Activated T-cell treated with anti-CD3 and anti-CD28 coated beads, Interleukin-2, amount 50 U/mL, for 4 hours (primary cell): ENCODE measurements at regions not wholly inside any gene's neighbourhood (a gene's known extent, or its start where the extent isn't known, plus 50 kb on each side); places are given as distances from the start of the nearest gene placed in this dataset.

Source experiments
- ATAC-seq, 2 donors: fragments of 200-7000 bp; cut with Tn5 transposase; one replicate each; pipeline ENCODE4 v1.10.0; 2021
- DNase-seq: peaks from one replicate; pipeline ENCODE4 v3.0.0-alpha.2; 2020
- H3K27me3 Mint-ChIP-seq: one replicate; pipeline ENCODE4 v1.8.0; 2021; ENCODE audit warnings: low read depth, mixed read lengths
- H3K36me3 Mint-ChIP-seq: one replicate; pipeline ENCODE4 v1.8.0; 2022; ENCODE audit warnings: mixed read lengths; ENCODE audit not compliant: insufficient read depth
- H3K4me1 Mint-ChIP-seq: one replicate; pipeline ENCODE4 v1.8.0; 2021; ENCODE audit warnings: low read depth, mixed read lengths
- H3K4me3 Mint-ChIP-seq: one replicate; pipeline ENCODE4 v1.8.0; 2021; ENCODE audit warnings: mild to moderate bottlenecking, moderate library complexity, mixed read lengths
- H3K9me3 Mint-ChIP-seq: one replicate; pipeline ENCODE4 v1.8.0; 2021; ENCODE audit warnings: mixed read lengths

DNA sequence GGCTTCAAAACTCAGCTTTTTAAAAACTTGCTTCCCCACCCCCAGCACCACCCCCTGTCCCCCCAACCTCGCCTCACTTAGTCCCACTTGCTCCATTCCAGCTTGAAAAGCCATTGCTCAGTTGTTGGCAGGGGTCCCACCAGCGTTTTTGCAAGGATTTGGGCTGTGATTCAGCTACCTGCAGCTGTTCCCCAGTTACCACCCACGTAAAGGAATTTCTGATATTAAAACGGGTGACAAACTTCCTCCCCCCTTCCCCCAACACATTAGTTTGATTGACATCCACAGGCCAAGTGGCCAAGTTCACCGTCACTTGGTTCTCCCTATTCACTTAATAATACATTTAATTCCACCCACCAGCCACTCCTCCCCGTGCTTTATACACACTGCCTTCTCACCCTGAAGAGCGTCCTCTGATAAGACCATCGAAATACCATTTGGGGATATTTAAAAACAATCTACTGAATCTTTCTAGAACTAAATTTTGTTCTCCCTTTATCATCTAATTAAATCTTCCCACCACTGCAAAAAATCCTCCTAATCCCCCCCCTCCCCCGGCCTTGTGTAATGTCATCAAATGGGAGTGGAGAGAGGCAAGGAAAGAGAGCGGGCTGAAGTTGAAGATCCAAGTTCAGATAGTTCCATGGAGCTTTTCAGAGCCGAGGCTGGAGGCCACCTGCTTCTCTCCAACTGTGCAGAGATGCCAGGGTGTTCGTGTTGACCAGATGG lies 55.1 kb downstream of the SOX9 start:
- Mint-ChIP-seq H3K4me1 (no peaks in the 10 kb centered on the region), H3K27me3 (peaks cover 5% of the 10 kb centered on the region), H3K36me3 (no peaks in the 10 kb centered on the region), H3K4me3 (no peak overlapping the region), H3K9me3 (no peaks in the 10 kb centered on the region)
- ATAC-seq (no peak), DNase-seq (no peak)

DNA sequence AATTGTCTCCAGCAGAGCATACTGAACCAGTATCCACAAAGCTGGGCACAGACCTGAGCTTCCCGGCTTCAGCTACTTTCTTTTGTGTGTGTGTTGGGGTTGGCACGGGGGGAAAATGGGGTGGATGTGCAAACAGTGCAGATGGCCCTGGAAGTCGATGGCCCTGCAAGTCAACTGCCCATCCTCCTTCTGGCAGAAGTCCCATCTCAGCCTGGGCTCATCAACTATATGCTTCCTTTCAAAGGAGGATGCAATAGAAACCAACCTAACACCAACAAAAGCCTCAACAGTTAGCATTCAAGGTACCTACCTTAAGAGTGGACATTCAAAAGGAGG lies 55.7 kb downstream of the SOX9 start:
- Mint-ChIP-seq H3K27me3 (peaks cover 2% of the 10 kb centered on the region), H3K36me3 (no peaks in the 10 kb centered on the region), H3K4me3 (no peak overlapping the region), H3K4me1 (no peaks in the 10 kb centered on the region), H3K9me3 (peaks cover 3% of the 10 kb centered on the region)
- no peak for DNase-seq
- ATAC-seq = no peak

DNA sequence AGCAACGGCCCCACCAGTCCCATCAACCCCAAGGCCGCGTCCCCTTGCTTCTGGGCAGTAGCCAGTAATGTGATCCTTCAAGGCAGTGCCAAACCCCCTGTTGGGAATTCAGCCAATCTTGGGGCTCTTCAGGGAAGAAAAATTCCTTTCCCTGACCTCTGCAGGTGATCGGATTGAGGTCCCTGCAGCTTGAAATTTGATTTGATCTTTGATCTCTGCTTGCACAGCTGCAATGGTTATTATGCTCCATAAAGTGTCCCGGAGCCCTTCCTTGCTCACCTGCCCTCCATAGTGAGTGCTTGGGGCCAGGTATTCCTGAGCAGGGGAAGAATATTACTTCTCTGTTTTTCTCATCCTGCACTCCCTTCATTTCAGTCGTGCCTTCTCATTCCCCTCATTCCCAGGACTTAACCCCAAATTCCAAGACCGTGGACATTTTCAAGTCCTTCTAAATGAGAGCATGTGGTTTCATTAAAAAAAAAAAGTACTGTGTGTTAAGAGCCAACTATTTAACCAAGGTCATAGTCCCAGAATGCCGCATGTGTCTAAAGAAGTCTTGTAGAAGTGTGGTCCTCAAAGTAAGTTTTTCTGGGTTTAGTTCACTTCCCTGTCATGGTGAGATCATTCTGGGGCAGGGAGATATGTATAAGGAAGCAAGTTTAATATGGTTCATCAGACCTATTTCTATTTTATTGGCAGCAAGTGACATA lies 56.3 kb downstream of the SOX9 start:
- Mint-ChIP-seq H3K4me3 (no peak overlapping the region), H3K36me3 (no peaks in the 10 kb centered on the region), H3K27me3 (peaks cover 2% of the 10 kb centered on the region), H3K9me3 (peaks cover 3% of the 10 kb centered on the region), H3K4me1 (no peaks in the 10 kb centered on the region)
- DNase-seq (no peak), ATAC-seq (no peak)

GRCh38 chr17:72177738-72178137 lies 56.9 kb downstream of the SOX9 start:
- Mint-ChIP-seq H3K9me3 (peaks cover 3% of the 10 kb centered on the region), H3K36me3 (no peaks in the 10 kb centered on the region), H3K4me1 (no peaks in the 10 kb centered on the region), H3K4me3 (no peak overlapping the region), H3K27me3 (peaks cover 2% of the 10 kb centered on the region)
- ATAC-seq (no peak), DNase-seq (no peak)

DNA sequence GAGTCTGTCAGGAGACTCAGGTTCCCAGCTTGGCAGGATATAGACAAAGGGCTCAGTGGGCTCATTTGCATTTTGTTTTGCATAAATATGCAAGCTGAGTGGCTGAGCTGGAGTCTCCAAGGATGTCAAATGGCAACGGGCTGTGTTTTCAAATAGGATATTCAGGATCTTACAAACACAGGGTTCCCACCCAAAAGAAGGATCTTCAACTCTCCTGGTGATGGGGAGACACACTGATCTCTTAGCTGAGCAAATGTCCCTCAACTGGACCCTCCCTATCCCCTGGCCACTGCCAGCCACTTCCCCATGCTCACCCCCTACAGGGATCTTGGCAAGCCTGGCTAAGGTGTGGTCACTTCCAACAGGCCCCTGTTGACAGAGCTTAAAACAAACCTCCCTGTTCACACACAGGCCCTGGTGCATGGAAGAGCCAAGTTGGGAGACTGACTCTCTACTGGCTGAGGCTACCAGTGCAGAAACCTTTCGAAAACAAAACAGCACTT lies 61.6 kb downstream of the SOX9 start:
- no peak for DNase-seq
- Mint-ChIP-seq H3K4me1 (no peaks in the 10 kb centered on the region), H3K4me3 (no peak overlapping the region), H3K27me3 (no peaks in the 10 kb centered on the region), H3K36me3 (no peaks in the 10 kb centered on the region), H3K9me3 (peaks cover 3% of the 10 kb centered on the region)
- ATAC-seq = no peak

- Mint-ChIP-seq H3K4me1 (no peaks in the 10 kb centered on the region), H3K4me3 (no peak overlapping the region), H3K36me3 (no peaks in the 10 kb centered on the region), H3K27me3 (no peaks in the 10 kb centered on the region), H3K9me3 (peaks cover 3% of the 10 kb centered on the region)
- DNase-seq (no peak), ATAC-seq (no peak)
Observed at GRCh38 chr17:72183194-72183685, 62.4 kb downstream of the SOX9 start.

DNA sequence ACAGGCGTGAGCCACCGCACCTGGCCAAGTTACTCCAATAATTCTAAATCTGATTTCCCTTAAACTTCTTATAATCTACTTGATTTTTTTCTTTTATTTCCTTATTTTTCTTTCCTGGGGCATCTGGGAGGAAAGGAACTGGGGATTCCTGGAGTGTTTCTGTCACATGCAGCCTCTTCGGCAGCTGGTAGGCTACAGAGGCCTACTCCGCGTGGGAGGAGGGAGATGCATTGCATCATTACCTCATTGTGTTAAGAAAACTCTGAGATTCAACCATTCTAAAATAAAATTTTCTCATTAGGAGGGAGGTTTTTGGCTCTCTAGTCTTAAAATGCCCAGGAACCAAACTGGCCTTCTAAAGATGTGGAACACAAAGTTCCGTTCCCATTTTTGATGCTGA lies 64.0 kb downstream of the SOX9 start:
- no peaks in the 10 kb centered on the region for H3K27me3 Mint-ChIP-seq
- H3K36me3 Mint-ChIP-seq = no peaks in the 10 kb centered on the region
- DNase-seq (no peak), ATAC-seq (no peak)
- no peaks in the 10 kb centered on the region for H3K4me1 Mint-ChIP-seq
- no peak overlapping the region for H3K4me3 Mint-ChIP-seq
- peaks cover 3% of the 10 kb centered on the region for H3K9me3 Mint-ChIP-seq

- Mint-ChIP-seq H3K36me3 (no peaks in the 10 kb centered on the region), H3K27me3 (no peaks in the 10 kb centered on the region), H3K4me1 (no peaks in the 10 kb centered on the region), H3K9me3 (peaks cover 3% of the 10 kb centered on the region), H3K4me3 (no peak overlapping the region)
- DNase-seq (no peak), ATAC-seq (no peak)
Observed at GRCh38 chr17:72185564-72185963, 64.7 kb downstream of the SOX9 start.

DNA sequence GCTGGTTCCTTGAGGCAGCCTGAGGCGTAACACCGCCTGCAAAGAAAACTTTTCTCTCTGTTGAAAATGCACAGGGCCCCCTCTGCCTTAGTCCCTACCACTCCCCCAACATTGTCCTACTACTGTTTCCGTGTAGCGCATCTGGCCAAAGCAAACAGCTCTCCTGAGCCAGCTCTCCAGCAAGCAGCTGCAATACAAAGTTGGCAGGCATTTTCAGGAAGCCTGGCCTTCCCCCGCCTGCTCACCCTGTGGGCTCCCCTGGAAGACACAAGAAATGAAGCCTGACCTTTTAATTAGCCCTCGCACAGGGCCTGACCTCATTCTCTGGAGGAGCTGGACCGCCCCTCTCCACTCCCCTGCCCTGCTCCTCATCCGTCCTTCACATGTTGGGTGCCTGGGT lies 66.7 kb downstream of the SOX9 start:
- H3K4me3 Mint-ChIP-seq = no peak overlapping the region
- DNase-seq = no peak
- no peaks in the 10 kb centered on the region for H3K9me3 Mint-ChIP-seq
- H3K4me1 Mint-ChIP-seq = no peaks in the 10 kb centered on the region
- H3K36me3 Mint-ChIP-seq = no peaks in the 10 kb centered on the region
- no peaks in the 10 kb centered on the region for H3K27me3 Mint-ChIP-seq
- no peak for ATAC-seq

DNA sequence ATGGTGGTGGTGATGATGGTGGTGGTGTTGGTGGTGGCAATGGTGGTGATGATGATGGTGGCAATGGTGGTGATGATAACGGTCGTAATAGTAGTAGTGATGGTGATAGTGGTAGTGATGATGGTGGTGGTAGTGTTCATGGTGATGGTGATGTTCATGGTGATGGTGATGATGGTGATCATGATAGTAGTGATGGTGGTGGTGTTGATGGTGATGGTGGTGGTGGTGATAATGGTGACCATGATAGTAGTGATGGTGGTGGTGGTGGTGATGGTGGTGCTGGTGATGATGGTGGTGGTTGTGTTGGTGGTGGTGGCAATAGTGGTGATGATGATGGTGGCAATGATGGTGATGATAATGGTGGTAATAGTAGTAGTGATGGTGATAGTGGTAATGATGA lies 68.0 kb downstream of the SOX9 start:
- Mint-ChIP-seq H3K36me3 (no peaks in the 10 kb centered on the region), H3K4me1 (no peaks in the 10 kb centered on the region), H3K4me3 (no peak overlapping the region), H3K27me3 (no peaks in the 10 kb centered on the region), H3K9me3 (no peaks in the 10 kb centered on the region)
- no peak for DNase-seq
- ATAC-seq = no peak

DNA sequence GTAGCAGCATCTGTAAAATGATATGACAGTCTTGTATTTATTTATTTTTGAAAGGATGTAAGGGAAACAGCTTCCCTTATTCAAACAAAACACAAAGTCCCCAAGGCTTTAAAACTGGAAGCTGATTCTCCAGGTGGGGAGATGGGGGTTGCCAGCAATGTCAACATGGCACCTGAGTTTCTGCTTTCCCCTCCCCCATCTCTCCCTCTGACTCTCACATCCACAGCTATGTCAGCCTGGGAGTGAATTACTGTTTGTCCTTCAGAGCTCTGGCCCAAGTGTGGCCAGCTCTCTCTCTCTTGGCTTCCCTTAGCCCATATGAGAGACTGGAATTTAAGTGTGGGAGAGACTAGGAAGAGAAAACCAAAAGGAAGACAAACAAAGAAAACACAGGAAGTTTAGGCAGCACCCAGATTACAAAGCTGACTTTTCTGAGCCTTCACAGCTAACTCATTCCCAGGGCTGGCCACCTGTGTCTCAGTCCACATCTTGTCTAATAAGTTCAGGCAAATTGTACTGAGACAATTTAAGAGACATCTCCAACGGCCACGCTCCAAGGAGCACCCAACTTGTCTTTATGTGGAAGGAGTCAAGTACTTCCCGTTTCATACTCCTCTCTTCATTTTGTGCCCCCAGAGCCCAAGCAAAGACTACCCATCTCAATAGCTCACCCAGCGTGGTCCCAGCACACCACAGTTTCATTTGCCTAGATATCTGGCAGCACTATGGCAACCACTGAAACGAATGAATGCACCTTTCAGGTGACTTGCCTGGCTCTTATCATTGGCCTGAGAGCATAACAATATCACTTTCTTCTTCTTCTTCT lies 69.2 kb downstream of the SOX9 start:
- no peak for ATAC-seq
- no peak for DNase-seq
- H3K36me3 Mint-ChIP-seq = no peaks in the 10 kb centered on the region
- H3K9me3 Mint-ChIP-seq = no peaks in the 10 kb centered on the region
- no peaks in the 10 kb centered on the region for H3K4me1 Mint-ChIP-seq
- no peak overlapping the region for H3K4me3 Mint-ChIP-seq
- no peaks in the 10 kb centered on the region for H3K27me3 Mint-ChIP-seq

- DNase-seq (no peak), ATAC-seq (no peak)
- Mint-ChIP-seq H3K9me3 (no peaks in the 10 kb centered on the region), H3K36me3 (no peaks in the 10 kb centered on the region), H3K27me3 (no peaks in the 10 kb centered on the region), H3K4me1 (no peaks in the 10 kb centered on the region), H3K4me3 (no peak overlapping the region)
Observed at GRCh38 chr17:72191356-72191755, 70.5 kb downstream of the SOX9 start.

GRCh38 chr17:72191921-72192799 lies 71.3 kb downstream of the SOX9 start:
- ATAC-seq = no peak
- Mint-ChIP-seq H3K36me3 (no peaks in the 10 kb centered on the region), H3K4me1 (no peaks in the 10 kb centered on the region), H3K4me3 (no peak overlapping the region), H3K27me3 (no peaks in the 10 kb centered on the region), H3K9me3 (peaks cover 3% of the 10 kb centered on the region)
- no peak for DNase-seq

- Mint-ChIP-seq H3K36me3 (no peaks in the 10 kb centered on the region), H3K27me3 (no peaks in the 10 kb centered on the region), H3K4me1 (no peaks in the 10 kb centered on the region), H3K9me3 (peaks cover 4% of the 10 kb centered on the region), H3K4me3 (no peak overlapping the region)
- DNase-seq (no peak), ATAC-seq (no peak)
Observed at GRCh38 chr17:72192800-72193192, 72.0 kb downstream of the SOX9 start.
